HepG2 (cell line): ENCODE measurements at regions not wholly inside any gene's neighbourhood (a gene's known extent, or its start where the extent isn't known, plus 50 kb on each side); places are given as distances from the start of the nearest gene placed in this dataset.

Experiments
- ATAC-seq: fragments of 200-7000 bp; cut with Tn5 transposase; 3 replicates; pipeline ENCODE4 v1.9.1; 2020; ENCODE audit warnings: mild to moderate bottlenecking, moderate library complexity
- BruUV-seq: library from RNA; stranded (reverse); fragments of 400-500 nt; replicated peaks from 2 replicates; lab custom pipeline; 2021; lab: Mats Ljungman, UMichigan
- CTCF ChIA-PET: fragments of 300-600 bp; formaldehyde crosslinking; extraction: SDS; loops from one replicate; lab custom pipeline; 2021; ENCODE audit warnings: low total read pairs, inconsistent platforms, low intra/inter-chr PET ratio; lab: Yijun Ruan, JAX
- POLR2A ChIA-PET: fragments of 350-600 bp; sonication (Branson Sonifier 250); formaldehyde crosslinking; loops from one replicate; lab custom pipeline; 2020; ENCODE audit warnings: antibody characterized with exemption, inconsistent platforms; lab: Yijun Ruan, JAX
- DNase-seq: peaks from one replicate; pipeline ENCODE4 v3.0.0-alpha.2; 2015; ENCODE audit warnings: low spot score
- FAIRE-seq: peaks from 3 replicates; lab custom pipeline; 2011; peaks lifted over from hg19 to GRCh38; lab: Jason Lieb, UNC
- H2AFZ ChIP-seq: one replicate; pipeline ENCODE4 v1.6.1; 2011; ENCODE audit warnings: low read length, inconsistent platforms
- H3K27ac ChIP-seq: fragments of 300-600 bp; 3 replicates; pipeline ENCODE4 v1.8.0; 2011; ENCODE audit warnings: mixed run types, mild to moderate bottlenecking, mixed read lengths, low read length, inconsistent platforms; ENCODE audit not compliant: insufficient read depth; ENCODE audit errors: extremely low read length
- H3K27me3 ChIP-seq, 2 experiments: fragments of 200-600 bp in 1 of 2; 2 replicates in 1 of 2; 3 replicates in 1 of 2; pipeline versions ENCODE4 v1.6.0 to v1.8.0; 2011; ENCODE audit warnings: low read length in 2 of 2, mild to moderate bottlenecking in 2 of 2, moderate library complexity in 2 of 2, inconsistent platforms in 1 of 2; ENCODE audit not compliant: insufficient read depth in 2 of 2, control insufficient read depth in 1 of 2
- H3K36me3 ChIP-seq, 2 experiments: fragments of 200-600 bp in 1 of 2; replicated peaks in 1 of 2; 2 replicates in 1 of 2; 3 replicates in 1 of 2; pipeline versions ENCODE4 v1.5.1 to v1.8.0; 2011; ENCODE audit warnings: low read length in 2 of 2, inconsistent platforms in 1 of 2; ENCODE audit not compliant: insufficient read depth in 2 of 2, control insufficient read depth in 1 of 2
- H3K4me1 ChIP-seq: 2 replicates; pipeline ENCODE4 v1.5.1; 2012; ENCODE audit warnings: low read length, inconsistent platforms; ENCODE audit not compliant: insufficient read depth
- H3K4me2 ChIP-seq: 2 replicates; pipeline ENCODE4 v1.6.0; 2011; ENCODE audit warnings: low read depth, low read length, inconsistent platforms
- H3K4me3 ChIP-seq, 3 experiments: fragments of 200-600 bp in 1 of 3; sonication (generic), shearing (Covaris generic) in 1 of 3; replicated peaks in 1 of 3; 2 replicates each; pipeline ENCODE4 v1.5.1; 2011 to 2016; ENCODE audit warnings: low read length in 3 of 3, inconsistent platforms in 2 of 3, low read depth in 2 of 3, mild to moderate bottlenecking in 2 of 3, control low read depth in 1 of 3, mixed read lengths in 1 of 3; ENCODE audit not compliant: insufficient read depth in 1 of 3
- H3K79me2 ChIP-seq: one replicate; pipeline ENCODE4 v1.6.1; 2011; ENCODE audit warnings: low read length, inconsistent platforms; ENCODE audit not compliant: insufficient read depth
- H3K9ac ChIP-seq: 2 replicates; pipeline ENCODE4 v1.6.0; 2011; ENCODE audit warnings: mild to moderate bottlenecking, low read depth, low read length, inconsistent platforms; ENCODE audit not compliant: insufficient read depth
- H3K9me3 ChIP-seq: 2 replicates; pipeline ENCODE4 v1.5.1; 2012; ENCODE audit warnings: mild to moderate bottlenecking, low read length
- H4K20me1 ChIP-seq: 2 replicates; pipeline ENCODE4 v1.6.0; 2011; ENCODE audit warnings: inconsistent platforms, mild to moderate bottlenecking, low read length, moderate library complexity; ENCODE audit not compliant: insufficient read depth
- SCMH1 ChIP-seq: sonication (generic); formaldehyde crosslinking; IDR thresholded peaks from 2 replicates; pipeline ENCODE4 v1.9.0; 2021; ENCODE audit warnings: missing genetic modification reagents, mild to moderate bottlenecking, borderline replicate concordance
- ZNF646 ChIP-seq: sonication (generic); formaldehyde crosslinking; IDR thresholded peaks from 2 replicates; pipeline ENCODE4 v1.9.0; 2021; ENCODE audit warnings: mild to moderate bottlenecking, missing genetic modification reagents
- ZNF740 ChIP-seq: sonication (generic); formaldehyde crosslinking; IDR thresholded peaks from 2 replicates; pipeline ENCODE4 v1.4.0; 2020; ENCODE audit warnings: missing genetic modification reagents
- WGBS: methylation state at CpG from one replicate; pipeline ENCODE4 v1.1.6; 2017; ENCODE audit warnings: low lambda C conversion rate; 5-methylcytosine and 5-hydroxymethylcytosine counted together
- in situ Hi-C: cut with HindIII; loops from 2 replicates; pipeline ENCODE4 v1.10.0; 2017; ENCODE audit warnings: low pct_unique_long_range_greater_than_20kb; ENCODE audit not compliant: extremely low pct_ligation_motif_present
- intact Hi-C: fragments of 100-400 bp; cut with micrococcal nuclease; formaldehyde crosslinking; loops from one replicate; pipeline ENCODE4 v1.10.0; 2022; ENCODE audit not compliant: unreplicated experiment

- TF ChIP-seq ZNF646, result no peak
- TF ChIP-seq, all 625 proteins: peak for 0
Observed at GRCh38 chr2:145304501-145304900, 784.6 kb upstream of the ZEB2 start (continued).

GRCh38 chr2:145303536-145303935 lies 783.6 kb upstream of the ZEB2 start:
- POLR2A ChIA-PET, result no interaction called here
- Histone ChIP-seq H3K9me3 (no peaks in the 10 kb centered on the region), H3K79me2 (no peaks in the 10 kb centered on the region), H4K20me1 (no peaks in the 10 kb centered on the region), H2AFZ (no peak overlapping the region), H3K27ac (no peak overlapping the region), H3K4me2 (no peak overlapping the region), H3K9ac (no peak overlapping the region), H3K36me3 (no peaks in the 10 kb centered on the region), H3K4me3 (no peak overlapping the region), H3K27me3 (no peaks in the 10 kb centered on the region), H3K4me1 (no peaks in the 10 kb centered on the region)
- no peak for FAIRE-seq
- WGBS, result 3% methylated on average over 2 of the region's 2 CpGs
- CTCF ChIA-PET, result no interaction called here
- TF ChIP-seq SCMH1 (CRISPR knock-in tag) (no peak), ZNF740 (CRISPR knock-in tag) (no peak)
- no peak for ATAC-seq
- DNase-seq, result no peak
- BruUV-seq, result no TSS peak
- intact Hi-C loops (no loop called here), in situ Hi-C loops (no loop called here)
